ENCODE measurements at regions not wholly inside any gene's neighbourhood (a gene's known extent, or its start where the extent isn't known, plus 50 kb on each side); places are given as distances from the start of the nearest gene placed in this dataset.

DNA sequence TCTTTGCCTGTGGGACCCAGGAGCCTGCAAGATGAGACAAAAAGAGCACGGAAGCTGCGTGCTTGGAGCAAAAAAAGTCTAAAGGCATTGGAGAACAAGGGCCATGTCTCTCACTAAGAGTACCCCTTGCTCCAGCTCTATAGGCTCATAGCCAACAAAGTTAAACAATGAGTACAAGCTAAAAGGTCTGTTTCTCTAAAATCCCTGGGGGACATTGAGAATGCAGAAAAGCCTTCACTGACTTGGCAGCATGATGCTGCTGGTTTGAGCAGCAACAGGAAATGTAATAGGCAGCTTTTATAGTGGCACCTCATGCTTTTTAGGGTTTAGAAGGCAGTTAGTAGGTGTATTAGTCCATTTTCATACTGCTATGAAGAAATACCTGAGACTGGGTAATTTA lies 287.5 kb downstream of the SMARCA2 start:
- TF ChIP-seq, protein P1, sequence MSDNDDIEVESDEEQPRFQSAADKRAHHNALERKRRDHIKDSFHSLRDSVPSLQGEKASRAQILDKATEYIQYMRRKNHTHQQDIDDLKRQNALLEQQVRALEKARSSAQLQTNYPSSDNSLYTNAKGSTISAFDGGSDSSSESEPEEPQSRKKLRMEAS (IDR thresholded peaks at IDR 0.05; ENCODE audit: insufficient read depth, insufficient read length) = no peak
- TF ChIP-seq POLR2A (IDR thresholded peaks at IDR 0.05; ENCODE audit: low read depth, low read length) (no peak), GATA2 (IDR thresholded peaks at IDR 0.05; ENCODE audit: insufficient read depth, insufficient read length, low read depth, low read length) (no peak), JUN (IDR thresholded peaks at IDR 0.05; ENCODE audit: borderline replicate concordance, insufficient read depth, insufficient read length, low read depth) (no peak), FOS (IDR thresholded peaks at IDR 0.05; ENCODE audit: borderline replicate concordance, insufficient read depth, low read length) (no peak), POLR2AphosphoS5 (IDR thresholded peaks at IDR 0.05; ENCODE audit: insufficient read depth, low read depth, low read length) (no peak), EZH2 (IDR thresholded peaks at IDR 0.05; ENCODE audit: borderline replicate concordance, low read depth, low read length, severe bottlenecking) (no peak), MYC (IDR thresholded peaks at IDR 0.05; ENCODE audit: low read depth, low read length) (no peak)
- TF ChIP-seq, protein P2, sequence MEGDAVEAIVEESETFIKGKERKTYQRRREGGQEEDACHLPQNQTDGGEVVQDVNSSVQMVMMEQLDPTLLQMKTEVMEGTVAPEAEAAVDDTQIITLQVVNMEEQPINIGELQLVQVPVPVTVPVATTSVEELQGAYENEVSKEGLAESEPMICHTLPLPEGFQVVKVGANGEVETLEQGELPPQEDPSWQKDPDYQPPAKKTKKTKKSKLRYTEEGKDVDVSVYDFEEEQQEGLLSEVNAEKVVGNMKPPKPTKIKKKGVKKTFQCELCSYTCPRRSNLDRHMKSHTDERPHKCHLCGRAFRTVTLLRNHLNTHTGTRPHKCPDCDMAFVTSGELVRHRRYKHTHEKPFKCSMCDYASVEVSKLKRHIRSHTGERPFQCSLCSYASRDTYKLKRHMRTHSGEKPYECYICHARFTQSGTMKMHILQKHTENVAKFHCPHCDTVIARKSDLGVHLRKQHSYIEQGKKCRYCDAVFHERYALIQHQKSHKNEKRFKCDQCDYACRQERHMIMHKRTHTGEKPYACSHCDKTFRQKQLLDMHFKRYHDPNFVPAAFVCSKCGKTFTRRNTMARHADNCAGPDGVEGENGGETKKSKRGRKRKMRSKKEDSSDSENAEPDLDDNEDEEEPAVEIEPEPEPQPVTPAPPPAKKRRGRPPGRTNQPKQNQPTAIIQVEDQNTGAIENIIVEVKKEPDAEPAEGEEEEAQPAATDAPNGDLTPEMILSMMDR (IDR thresholded peaks at IDR 0.05; ENCODE audit: extremely low read depth in 1 of 2, insufficient read depth in 1 of 2, low read depth in 1 of 2, low read length in 2 of 2) = no peak
- Histone ChIP-seq H3K9me3 (replicated peaks; ENCODE audit: control insufficient read depth, insufficient read depth, low read length) (no peaks in the 10 kb centered on the region), H3K9me1 (replicated peaks; ENCODE audit: control insufficient read depth, extremely low read depth, insufficient read depth, low read length) (no peaks in the 10 kb centered on the region), H2AFZ (ENCODE audit: low read depth, low read length) (no peak overlapping the region), H3K4me1 (ENCODE audit: control insufficient read depth, extremely low read depth, insufficient read depth, low read length) (no peaks in the 10 kb centered on the region), H3K4me2 (ENCODE audit: insufficient read depth, low read length) (no peak overlapping the region), H3K27me3 (ENCODE audit: control insufficient read depth in 2 of 2, insufficient read depth in 2 of 2, low read length in 2 of 2) (no peaks in the 10 kb centered on the region), H4K20me1 (replicated peaks; ENCODE audit: control insufficient read depth, extremely low read depth, insufficient read depth, low read length) (no peaks in the 10 kb centered on the region), H3K9ac (replicated peaks; ENCODE audit: extremely low read depth, insufficient read depth, low read length) (no peak overlapping the region), H3K79me2 (ENCODE audit: control insufficient read depth, insufficient read depth, low read length) (no peaks in the 10 kb centered on the region), H3K27ac (ENCODE audit: insufficient read depth, low read depth, low read length) (no peak overlapping the region), H3K4me3 (replicated peaks in 1 of 3; ENCODE audit: insufficient read depth in 1 of 3, low read depth in 1 of 3, low read length in 3 of 3) (no peak overlapping the region), H3K36me3 (ENCODE audit: control insufficient read depth in 2 of 2, extremely low read depth in 1 of 2, insufficient read depth in 2 of 2, low read length in 2 of 2) (no peaks in the 10 kb centered on the region)
- FAIRE-seq (no peak), DNase-seq (ENCODE audit: low read depth, low spot score) (no peak)
- intact Hi-C loops (cut with micrococcal nuclease) = no loop called here
- dilution Hi-C loops (cut with MboI; ENCODE audit: extremely low pct_ligation_motif_present, low sequenced_read_pairs) = no loop called here
- ChIA-PET CTCF (no interaction called here), POLR2A (no interaction called here)
- BruUV-seq (replicated peaks) = no TSS peak
